ENCODE measurements at regions not wholly inside any gene's neighbourhood (a gene's known extent, or its start where the extent isn't known, plus 50 kb on each side); places are given as distances from the start of the nearest gene placed in this dataset.

- H3K4me1 ChIP-seq (ENCODE audit: insufficient read depth, low read length, severe bottlenecking) = no peaks in the 10 kb centered on the region
- H3K4me3 ChIP-seq (ENCODE audit: low read depth, low read length, poor library complexity, severe bottlenecking) = no peak overlapping the region
- H3K9me2 ChIP-seq (ENCODE audit: low read depth, low read length) = no peaks in the 10 kb centered on the region
- no peak overlapping the region for H3K27ac ChIP-seq (ENCODE audit: low read depth, low read length, poor library complexity, severe bottlenecking)
- no peak for TF ChIP-seq EZH2 (IDR thresholded peaks at IDR 0.05; ENCODE audit: borderline replicate concordance, low read length)
- TF ChIP-seq CTCF (IDR thresholded peaks at IDR 0.05; ENCODE audit: low read length) = no peak
- H3K36me3 ChIP-seq (ENCODE audit: insufficient read depth, low read length) = no peaks in the 10 kb centered on the region
- no peaks in the 10 kb centered on the region for H3K79me2 ChIP-seq (ENCODE audit: insufficient read depth, low read length)
- H3F3A ChIP-seq (ENCODE audit: insufficient read depth, low read length) = no peaks in the 10 kb centered on the region
- H3K9ac ChIP-seq (ENCODE audit: low read length) = no peak overlapping the region
- H4K20me1 ChIP-seq (ENCODE audit: insufficient read depth, low read length) = no peaks in the 10 kb centered on the region
- H2AFZ ChIP-seq (ENCODE audit: low read length) = no peak overlapping the region
- H3K27me3 ChIP-seq (ENCODE audit: insufficient read depth, low read length) = no peaks in the 10 kb centered on the region
- no peak overlapping the region for H3K4me2 ChIP-seq (ENCODE audit: low read length)
- H3K9me3 ChIP-seq (ENCODE audit: low read length) = no peaks in the 10 kb centered on the region
Observed at GRCh38 chr18:76557026-76557575, 62.1 kb upstream of the ZNF516 start.

GRCh38 chr18:76554547-76555222 is 59.6 kb upstream of the ZNF516 start:
- no peaks in the 10 kb centered on the region for H3K36me3 ChIP-seq (ENCODE audit: insufficient read depth, low read length)
- no peaks in the 10 kb centered on the region for H3F3A ChIP-seq (ENCODE audit: insufficient read depth, low read length)
- H3K9me3 ChIP-seq (ENCODE audit: low read length) = no peaks in the 10 kb centered on the region
- H3K4me1 ChIP-seq (ENCODE audit: insufficient read depth, low read length, severe bottlenecking) = no peaks in the 10 kb centered on the region
- no peak overlapping the region for H3K27ac ChIP-seq (ENCODE audit: low read depth, low read length, poor library complexity, severe bottlenecking)
- H3K4me3 ChIP-seq (ENCODE audit: low read depth, low read length, poor library complexity, severe bottlenecking) = no peak overlapping the region
- no peak overlapping the region for H2AFZ ChIP-seq (ENCODE audit: low read length)
- no peak overlapping the region for H3K4me2 ChIP-seq (ENCODE audit: low read length)
- H3K27me3 ChIP-seq (ENCODE audit: insufficient read depth, low read length) = no peaks in the 10 kb centered on the region
- TF ChIP-seq EZH2 (IDR thresholded peaks at IDR 0.05; ENCODE audit: borderline replicate concordance, low read length) = no peak
- TF ChIP-seq CTCF (IDR thresholded peaks at IDR 0.05; ENCODE audit: low read length) = no peak
- no peaks in the 10 kb centered on the region for H4K20me1 ChIP-seq (ENCODE audit: insufficient read depth, low read length)
- no peaks in the 10 kb centered on the region for H3K9me2 ChIP-seq (ENCODE audit: low read depth, low read length)
- no peaks in the 10 kb centered on the region for H3K79me2 ChIP-seq (ENCODE audit: insufficient read depth, low read length)
- no peak overlapping the region for H3K9ac ChIP-seq (ENCODE audit: low read length)

GRCh38 chr18:76553715-76554546 is 58.9 kb upstream of the ZNF516 start:
- Histone ChIP-seq H3K4me2 (ENCODE audit: low read length) (no peak overlapping the region), H3K9ac (ENCODE audit: low read length) (no peak overlapping the region), H3K27ac (ENCODE audit: low read depth, low read length, poor library complexity, severe bottlenecking) (no peak overlapping the region), H3F3A (ENCODE audit: insufficient read depth, low read length) (no peaks in the 10 kb centered on the region), H3K9me2 (ENCODE audit: low read depth, low read length) (no peaks in the 10 kb centered on the region), H3K36me3 (ENCODE audit: insufficient read depth, low read length) (no peaks in the 10 kb centered on the region), H3K27me3 (ENCODE audit: insufficient read depth, low read length) (no peaks in the 10 kb centered on the region), H3K4me1 (ENCODE audit: insufficient read depth, low read length, severe bottlenecking) (no peaks in the 10 kb centered on the region), H4K20me1 (ENCODE audit: insufficient read depth, low read length) (no peaks in the 10 kb centered on the region), H3K4me3 (ENCODE audit: low read depth, low read length, poor library complexity, severe bottlenecking) (no peak overlapping the region), H3K79me2 (ENCODE audit: insufficient read depth, low read length) (no peaks in the 10 kb centered on the region), H2AFZ (ENCODE audit: low read length) (no peak overlapping the region), H3K9me3 (ENCODE audit: low read length) (no peaks in the 10 kb centered on the region)
- TF ChIP-seq EZH2 (IDR thresholded peaks at IDR 0.05; ENCODE audit: borderline replicate concordance, low read length) (no peak), CTCF (IDR thresholded peaks at IDR 0.05; ENCODE audit: low read length) (no peak)
